MG63 (cell line): ENCODE measurements at regions not wholly inside any gene's neighbourhood (a gene's known extent, or its start where the extent isn't known, plus 50 kb on each side); places are given as distances from the start of the nearest gene placed in this dataset.

Source experiments
- DNase-seq: peaks from one replicate; pipeline ENCODE4 v3.0.0-alpha.2; 2020
- H3K27me3 ChIP-seq: fragments of 250-450 bp; sonication (Bioruptor Pico); 2 replicates; pipeline ENCODE4 v1.5.1; 2020; ENCODE audit warnings: mild to moderate bottlenecking, moderate library complexity
- H3K36me3 ChIP-seq: fragments of 250-450 bp; sonication (Bioruptor Pico); 2 replicates; pipeline ENCODE4 v1.5.1; 2020; ENCODE audit warnings: mild to moderate bottlenecking, moderate library complexity
- H3K4me3 ChIP-seq: fragments of 250-450 bp; sonication (Bioruptor Pico); 2 replicates; pipeline ENCODE4 v1.5.1; 2020; ENCODE audit warnings: mild to moderate bottlenecking, moderate library complexity
- H3K9me3 ChIP-seq: fragments of 250-450 bp; sonication (Bioruptor Pico); 2 replicates; pipeline ENCODE4 v1.5.1; 2020; ENCODE audit warnings: mild to moderate bottlenecking, moderate library complexity

- Histone ChIP-seq H3K4me3 (no peak overlapping the region), H3K27me3 (no peaks in the 10 kb centered on the region; the same call in 1 of the 2 replicates), H3K9me3 (no peaks in the 10 kb centered on the region), H3K36me3 (no peaks in the 10 kb centered on the region)
- no peak for DNase-seq
Measured at GRCh38 chr11:116636341-116636929, 136.4 kb downstream of the BUD13 start.

- no peaks in the 10 kb centered on the region for H3K36me3 ChIP-seq
- H3K4me3 ChIP-seq: no peak overlapping the region
- H3K27me3 ChIP-seq: no peaks in the 10 kb centered on the region; the same call in 1 of the 2 replicates
- H3K9me3 ChIP-seq: no peaks in the 10 kb centered on the region
- DNase-seq: no peak
Measured at GRCh38 chr11:116631201-116631600, 141.6 kb downstream of the BUD13 start.

- Histone ChIP-seq H3K36me3 (no peaks in the 10 kb centered on the region), H3K9me3 (peaks cover 3% of the 10 kb centered on the region; the same call in 1 of the 2 replicates), H3K4me3 (no peak overlapping the region), H3K27me3 (peaks cover 2% of the 10 kb centered on the region; the same call in 1 of the 2 replicates)
- no peak for DNase-seq
Measured at GRCh38 chr11:116618461-116618860, 154.3 kb downstream of the BUD13 start.

- H3K36me3 ChIP-seq: no peaks in the 10 kb centered on the region
- H3K4me3 ChIP-seq: no peak overlapping the region
- no peak for DNase-seq
- H3K9me3 ChIP-seq: peaks cover 3% of the 10 kb centered on the region; the same call in 1 of the 2 replicates
- 0 out of 2 replicates have a peak, but pooled peaks cover 2% of the 10 kb centered on the region for H3K27me3 ChIP-seq
Measured at GRCh38 chr11:116615211-116615865, 157.4 kb downstream of the BUD13 start.

GRCh38 chr11:116614306-116615210 is 158.2 kb downstream of the BUD13 start:
- Histone ChIP-seq H3K27me3 (0 out of 2 replicates have a peak, but pooled peaks cover 2% of the 10 kb centered on the region), H3K9me3 (no peaks in the 10 kb centered on the region), H3K36me3 (no peaks in the 10 kb centered on the region), H3K4me3 (no peak overlapping the region)
- DNase-seq: no peak

GRCh38 chr11:116613206-116613875 is 159.4 kb downstream of the BUD13 start:
- DNase-seq: no peak
- no peaks in the 10 kb centered on the region for H3K36me3 ChIP-seq
- no peaks in the 10 kb centered on the region for H3K9me3 ChIP-seq
- no peak overlapping the region for H3K4me3 ChIP-seq
- H3K27me3 ChIP-seq: 0 out of 2 replicates have a peak, but pooled peaks cover 2% of the 10 kb centered on the region

- DNase-seq: no peak
- Histone ChIP-seq H3K4me3 (no peak overlapping the region), H3K9me3 (no peaks in the 10 kb centered on the region), H3K36me3 (no peaks in the 10 kb centered on the region), H3K27me3 (0 out of 2 replicates have a peak, but pooled peaks cover 2% of the 10 kb centered on the region)
Measured at GRCh38 chr11:116611998-116612620, 160.7 kb downstream of the BUD13 start.

GRCh38 chr11:116610190-116610589 is 162.6 kb downstream of the BUD13 start:
- H3K9me3 ChIP-seq: no peaks in the 10 kb centered on the region
- H3K4me3 ChIP-seq: no peak overlapping the region
- DNase-seq: no peak
- no peaks in the 10 kb centered on the region for H3K27me3 ChIP-seq
- H3K36me3 ChIP-seq: no peaks in the 10 kb centered on the region

GRCh38 chr11:116607027-116607426 is 165.8 kb downstream of the BUD13 start:
- no peaks in the 10 kb centered on the region for H3K9me3 ChIP-seq
- H3K36me3 ChIP-seq: no peaks in the 10 kb centered on the region
- H3K27me3 ChIP-seq: no peaks in the 10 kb centered on the region
- no peak for DNase-seq
- H3K4me3 ChIP-seq: no peak overlapping the region

GRCh38 chr11:116605543-116606459 is 167.0 kb downstream of the BUD13 start:
- peak; percentile 24 for DNase-seq
- Histone ChIP-seq H3K27me3 (no peaks in the 10 kb centered on the region), H3K9me3 (no peaks in the 10 kb centered on the region), H3K36me3 (no peaks in the 10 kb centered on the region), H3K4me3 (no peak overlapping the region)

- Histone ChIP-seq H3K9me3 (no peaks in the 10 kb centered on the region), H3K27me3 (no peaks in the 10 kb centered on the region)
- no peak for DNase-seq
Measured at GRCh38 chr11:116603728-116604323, 169.0 kb downstream of the BUD13 start.

GRCh38 chr11:116602637-116602942 is 170.2 kb downstream of the BUD13 start:
- Histone ChIP-seq H3K4me3 (no peak overlapping the region), H3K27me3 (no peaks in the 10 kb centered on the region), H3K9me3 (no peaks in the 10 kb centered on the region), H3K36me3 (no peaks in the 10 kb centered on the region)
- DNase-seq: no peak

More at GRCh38 chr11:116603728-116604323, 169.0 kb downstream of the BUD13 start:
- Histone ChIP-seq H3K4me3 (no peak overlapping the region), H3K36me3 (no peaks in the 10 kb centered on the region)

GRCh38 chr11:116601814-116602636 is 170.8 kb downstream of the BUD13 start:
- no peaks in the 10 kb centered on the region for H3K9me3 ChIP-seq
- DNase-seq: peak; percentile 45
- no peaks in the 10 kb centered on the region for H3K27me3 ChIP-seq
- H3K4me3 ChIP-seq: no peak overlapping the region
- H3K36me3 ChIP-seq: no peaks in the 10 kb centered on the region

- Histone ChIP-seq H3K4me3 (no peak overlapping the region), H3K36me3 (no peaks in the 10 kb centered on the region), H3K9me3 (no peaks in the 10 kb centered on the region), H3K27me3 (no peaks in the 10 kb centered on the region)
- DNase-seq: no peak
Measured at GRCh38 chr11:116600930-116601329, 171.9 kb downstream of the BUD13 start.
